ENCODE measurements at regions not wholly inside any gene's neighbourhood (a gene's known extent, or its start where the extent isn't known, plus 50 kb on each side); places are given as distances from the start of the nearest gene placed in this dataset.

DNA sequence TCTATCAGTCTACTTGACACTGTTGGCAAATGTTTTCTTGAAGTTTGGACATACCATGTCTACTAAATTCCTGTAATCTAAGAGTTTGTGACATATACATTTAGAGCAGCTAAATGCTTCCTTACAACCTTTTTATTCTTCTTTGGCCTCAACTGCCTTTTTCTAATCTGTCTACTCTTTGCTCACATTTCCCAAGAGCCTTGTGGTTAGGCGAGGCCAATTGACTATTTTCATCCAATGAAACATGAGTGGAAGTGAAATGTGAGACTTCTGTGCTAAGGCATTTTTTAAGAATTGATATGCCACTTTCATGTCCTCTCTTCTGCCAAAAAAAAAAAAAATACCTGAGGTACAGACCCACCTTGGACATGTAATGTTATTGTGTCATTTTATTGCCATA lies 158.2 kb upstream of the MCHR2 start:
- no peak for DNase-seq (ENCODE audit: low read depth)
- no peak for TF ChIP-seq CTCF (conservative IDR thresholded peaks at IDR 0.05; ENCODE audit: low read depth, low read length)
- H3K4me3 ChIP-seq (ENCODE audit: low read depth, low read length): no peak overlapping the region

DNA sequence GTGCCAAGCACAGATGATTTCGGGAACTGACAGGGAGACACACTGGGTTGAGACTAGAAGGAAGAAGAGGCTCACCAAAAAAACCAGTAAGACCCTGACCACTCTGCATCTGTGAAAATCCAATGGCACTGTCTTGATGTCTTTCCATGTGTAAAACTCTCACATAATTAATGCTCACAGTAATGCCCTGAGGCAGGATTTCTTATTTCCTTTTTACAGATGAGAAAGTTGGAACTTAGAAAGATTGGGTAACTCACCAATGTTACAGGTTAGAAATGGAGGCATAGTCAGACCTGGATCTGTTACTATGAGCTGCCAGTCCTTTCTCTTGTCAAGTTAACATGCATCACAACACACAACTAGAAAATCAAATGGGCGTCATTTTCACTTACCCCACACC lies 151.0 kb upstream of the MCHR2 start:
- DNase-seq (ENCODE audit: low read depth): no peak
- H3K4me3 ChIP-seq (ENCODE audit: low read depth, low read length): no peak overlapping the region
- TF ChIP-seq CTCF (conservative IDR thresholded peaks at IDR 0.05; ENCODE audit: low read depth, low read length): no peak

- TF ChIP-seq CTCF (conservative IDR thresholded peaks at IDR 0.05; ENCODE audit: low read depth, low read length): no peak
- no peak overlapping the region for H3K4me3 ChIP-seq (ENCODE audit: low read depth, low read length)
- DNase-seq (ENCODE audit: low read depth): no peak
Measured at GRCh38 chr6:100138346-100139022, 144.5 kb upstream of the MCHR2 start.

DNA sequence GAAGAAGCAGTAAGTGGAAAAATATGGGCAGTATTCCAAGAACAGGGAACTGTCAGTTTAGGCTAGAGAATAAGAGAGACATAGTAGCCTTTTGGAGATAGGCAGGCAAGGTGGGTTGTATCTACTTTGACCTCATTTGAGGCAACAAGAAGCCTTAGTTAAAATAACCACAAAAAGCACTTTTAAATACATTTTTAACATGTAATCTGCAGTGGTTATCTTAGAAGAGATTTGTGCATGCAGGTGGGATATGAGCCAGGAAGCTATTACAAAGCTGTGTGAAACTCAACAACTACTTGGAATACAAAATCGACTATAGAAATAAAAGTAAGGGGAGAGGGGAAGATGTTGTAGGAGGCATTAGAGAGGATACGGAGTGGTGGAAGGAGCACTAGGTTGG lies 143.7 kb upstream of the MCHR2 start:
- no peak for DNase-seq (ENCODE audit: low read depth)
- no peak for TF ChIP-seq CTCF (conservative IDR thresholded peaks at IDR 0.05; ENCODE audit: low read depth, low read length)
- H3K4me3 ChIP-seq (ENCODE audit: low read depth, low read length): no peak overlapping the region

DNA sequence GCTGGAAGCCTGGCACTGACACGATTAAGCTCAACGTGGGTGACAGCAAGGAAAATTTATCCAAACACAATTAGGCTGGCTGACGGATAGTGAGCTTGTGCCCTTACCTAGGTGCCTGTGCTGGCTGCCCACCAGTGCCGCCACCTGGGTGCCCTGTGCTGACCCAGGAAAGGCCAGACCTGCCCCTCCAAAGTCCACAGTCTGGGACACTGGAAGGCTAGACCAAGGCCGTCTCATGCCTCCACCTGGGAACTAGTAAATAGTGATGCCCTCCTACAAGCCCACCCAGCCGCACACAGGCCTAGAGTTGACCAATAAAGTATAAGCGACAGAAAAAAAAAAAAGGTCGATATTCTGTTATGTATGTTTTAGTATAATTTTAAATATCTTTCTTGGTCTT lies 142.6 kb upstream of the MCHR2 start:
- TF ChIP-seq CTCF (conservative IDR thresholded peaks at IDR 0.05; ENCODE audit: low read depth, low read length): no peak
- H3K4me3 ChIP-seq (ENCODE audit: low read depth, low read length): no peak overlapping the region
- no peak for DNase-seq (ENCODE audit: low read depth)

- no peak for DNase-seq (ENCODE audit: low read depth)
Measured at GRCh38 chr6:100135977-100136376, 142.0 kb upstream of the MCHR2 start.

More at GRCh38 chr6:100135977-100136376, 142.0 kb upstream of the MCHR2 start:
- no peak overlapping the region for H3K4me3 ChIP-seq (ENCODE audit: low read depth, low read length)
- no peak for TF ChIP-seq CTCF (conservative IDR thresholded peaks at IDR 0.05; ENCODE audit: low read depth, low read length)

Data from choroid plexus epithelial cell (primary cell).